ENCODE measurements at regions not wholly inside any gene's neighbourhood (a gene's known extent, or its start where the extent isn't known, plus 50 kb on each side); places are given as distances from the start of the nearest gene placed in this dataset.
A peak's percentile ranks its signal among the peaks of the same experiment; 100 is the strongest.

DNA sequence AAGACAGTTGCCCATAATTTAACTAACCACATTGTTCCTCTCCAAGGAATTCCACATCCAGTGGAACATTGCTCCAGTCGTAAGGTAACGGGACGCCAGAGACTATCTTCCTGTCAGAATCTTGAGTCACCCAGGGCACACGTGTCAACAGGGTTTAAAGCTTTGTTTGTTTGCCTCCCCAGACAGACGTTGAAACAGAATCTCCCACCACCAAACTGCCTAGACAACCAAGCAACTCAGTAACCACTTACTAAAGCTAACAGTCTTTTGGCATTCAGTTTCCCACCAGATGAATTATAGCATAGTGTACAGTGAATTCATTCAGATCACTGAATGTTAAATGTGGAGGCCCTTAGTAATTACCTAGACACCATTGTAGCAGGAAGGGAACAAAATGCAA lies 439.5 kb downstream of the PLPP3 start:
- DNase-seq (ENCODE audit: low spot score): no peak
- TF ChIP-seq, protein P1, sequence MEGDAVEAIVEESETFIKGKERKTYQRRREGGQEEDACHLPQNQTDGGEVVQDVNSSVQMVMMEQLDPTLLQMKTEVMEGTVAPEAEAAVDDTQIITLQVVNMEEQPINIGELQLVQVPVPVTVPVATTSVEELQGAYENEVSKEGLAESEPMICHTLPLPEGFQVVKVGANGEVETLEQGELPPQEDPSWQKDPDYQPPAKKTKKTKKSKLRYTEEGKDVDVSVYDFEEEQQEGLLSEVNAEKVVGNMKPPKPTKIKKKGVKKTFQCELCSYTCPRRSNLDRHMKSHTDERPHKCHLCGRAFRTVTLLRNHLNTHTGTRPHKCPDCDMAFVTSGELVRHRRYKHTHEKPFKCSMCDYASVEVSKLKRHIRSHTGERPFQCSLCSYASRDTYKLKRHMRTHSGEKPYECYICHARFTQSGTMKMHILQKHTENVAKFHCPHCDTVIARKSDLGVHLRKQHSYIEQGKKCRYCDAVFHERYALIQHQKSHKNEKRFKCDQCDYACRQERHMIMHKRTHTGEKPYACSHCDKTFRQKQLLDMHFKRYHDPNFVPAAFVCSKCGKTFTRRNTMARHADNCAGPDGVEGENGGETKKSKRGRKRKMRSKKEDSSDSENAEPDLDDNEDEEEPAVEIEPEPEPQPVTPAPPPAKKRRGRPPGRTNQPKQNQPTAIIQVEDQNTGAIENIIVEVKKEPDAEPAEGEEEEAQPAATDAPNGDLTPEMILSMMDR (IDR thresholded peaks at IDR 0.05; ENCODE audit: borderline replicate concordance, control extremely low read depth, extremely low read depth, insufficient read depth, missing control alignments): no peak
- in situ Hi-C loops (cut with MboI; ENCODE audit: low sequenced_read_pairs, unreplicated experiment): no loop called here

GRCh38 chr1:56137521-56138505 lies 441.6 kb downstream of the PLPP3 start:
- TF ChIP-seq, protein P1 (IDR thresholded peaks at IDR 0.05; ENCODE audit: borderline replicate concordance, control extremely low read depth, extremely low read depth, insufficient read depth, missing control alignments): no peak
- in situ Hi-C loops (cut with MboI; ENCODE audit: low sequenced_read_pairs, unreplicated experiment): no loop called here
- no peak for DNase-seq (ENCODE audit: low spot score)

DNA sequence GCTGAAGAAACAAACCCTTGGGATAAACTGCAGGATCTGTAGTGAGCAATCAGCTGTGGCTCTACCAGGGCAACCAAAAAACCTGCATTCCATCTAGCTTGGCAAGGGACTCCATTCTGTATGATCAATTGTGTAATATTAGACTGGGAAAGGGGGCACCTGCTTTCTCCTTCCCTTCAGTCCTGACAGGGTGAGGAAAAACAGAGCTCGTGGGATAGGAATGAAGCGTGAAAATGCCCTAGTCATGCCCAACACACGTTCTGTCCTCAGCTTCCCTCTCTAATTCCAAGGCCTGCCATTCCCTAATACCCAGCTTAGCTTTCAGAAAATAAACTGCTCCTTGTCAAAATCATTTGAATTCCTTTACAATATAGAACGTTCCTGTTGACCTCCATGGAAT lies 442.3 kb downstream of the PLPP3 start:
- TF ChIP-seq, protein P1 (IDR thresholded peaks at IDR 0.05; ENCODE audit: borderline replicate concordance, control extremely low read depth, extremely low read depth, insufficient read depth, missing control alignments): no peak
- DNase-seq (ENCODE audit: low spot score): no peak
- in situ Hi-C loops (cut with MboI; ENCODE audit: low sequenced_read_pairs, unreplicated experiment): no loop called here

DNA sequence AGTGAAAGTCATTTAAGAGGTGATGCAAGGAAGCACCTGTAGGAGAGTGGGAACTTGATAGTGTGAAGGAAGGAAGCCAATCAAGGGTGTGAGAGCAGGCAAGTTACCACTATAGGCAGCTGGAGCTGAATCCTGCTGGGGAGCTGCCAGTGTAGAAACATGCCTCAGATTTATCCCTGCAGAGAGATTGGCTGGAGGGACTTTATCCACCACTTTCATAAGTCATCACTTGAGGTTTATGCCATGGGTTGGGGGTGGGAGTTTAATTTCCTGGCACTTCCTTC lies 443.6 kb downstream of the PLPP3 start:
- DNase-seq (ENCODE audit: low spot score): no peak
- TF ChIP-seq, protein P1 (IDR thresholded peaks at IDR 0.05; ENCODE audit: borderline replicate concordance, control extremely low read depth, extremely low read depth, insufficient read depth, missing control alignments): no peak
- in situ Hi-C loops (cut with MboI; ENCODE audit: low sequenced_read_pairs, unreplicated experiment): no loop called here

DNA sequence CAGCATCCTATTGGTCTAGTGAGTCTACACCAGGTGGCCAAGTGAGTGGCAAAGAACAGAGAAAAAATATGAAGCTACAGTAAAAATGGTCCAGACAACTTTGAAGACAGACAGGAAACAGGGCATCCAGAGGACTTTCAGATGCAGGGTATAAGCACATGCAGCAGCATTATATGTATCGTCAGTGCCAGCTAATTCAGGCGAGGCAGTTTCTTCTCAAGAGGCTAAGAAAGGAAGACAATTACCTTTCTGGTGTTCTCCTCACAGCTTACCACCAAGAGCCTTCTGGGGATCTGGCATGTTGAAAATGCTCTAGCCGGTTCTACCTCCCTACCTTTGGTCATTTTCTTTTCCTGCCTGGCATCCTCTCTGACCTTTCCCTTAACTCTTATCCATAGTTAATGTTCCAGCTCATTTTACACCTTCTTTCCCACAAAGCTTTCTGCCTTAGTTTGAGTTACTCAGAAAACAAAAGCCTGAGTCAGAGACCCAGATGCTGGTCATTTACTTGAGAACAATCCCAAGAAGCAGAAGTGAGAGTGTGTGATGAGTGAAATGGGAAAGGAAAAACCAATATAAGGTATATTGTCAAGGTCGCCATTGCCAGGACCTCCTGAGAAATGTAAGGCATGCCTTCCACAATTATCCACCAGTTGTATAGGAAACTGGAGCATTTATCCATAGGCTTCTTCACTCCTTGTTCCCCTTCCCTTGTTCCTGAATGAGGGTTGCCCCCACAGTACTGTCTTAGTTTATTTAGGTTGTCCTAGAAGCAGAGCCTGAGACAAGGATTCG lies 444.1 kb downstream of the PLPP3 start:
- in situ Hi-C loops (cut with MboI; ENCODE audit: low sequenced_read_pairs, unreplicated experiment): no loop called here
- peak; percentile 21 for DNase-seq (ENCODE audit: low spot score)
- TF ChIP-seq, protein P1 (IDR thresholded peaks at IDR 0.05; ENCODE audit: borderline replicate concordance, control extremely low read depth, extremely low read depth, insufficient read depth, missing control alignments): no peak

- TF ChIP-seq, protein P1 (IDR thresholded peaks at IDR 0.05; ENCODE audit: borderline replicate concordance, control extremely low read depth, extremely low read depth, insufficient read depth, missing control alignments): no peak
- no peak for DNase-seq (ENCODE audit: low spot score)
- in situ Hi-C loops (cut with MboI; ENCODE audit: low sequenced_read_pairs, unreplicated experiment): no loop called here
Observed at GRCh38 chr1:56133522-56134472, 445.6 kb downstream of the PLPP3 start.

All from GM13976 (cell line).